Esophagus squamous epithelium (tissue), 4 donors: ENCODE measurements at regions not wholly inside any gene's neighbourhood (a gene's known extent, or its start where the extent isn't known, plus 50 kb on each side); places are given as distances from the start of the nearest gene placed in this dataset.

Source experiments
- POLR2A ChIP-seq, 4 donors: fragments of 450-650 bp; IDR thresholded peaks; one replicate each; pipeline ENCODE4 v1.6.1; 2017; ENCODE audit warnings: antibody characterized with exemption in 4 of 4, mild to moderate bottlenecking in 4 of 4, moderate library complexity in 3 of 4
- TF ChIP-seq, protein P1 (sequence below), 6 experiments: fragments of 450-650 bp in 4 of 6; fragments of 200-600 bp in 2 of 6; sonication (generic) in 2 of 6; IDR thresholded peaks; one replicate each; pipeline ENCODE4 v1.5.1; 2016 to 2019; ENCODE audit warnings: antibody characterized with exemption in 6 of 6, mild to moderate bottlenecking in 4 of 6, moderate library complexity in 4 of 6

GRCh38 chr19:27792576-27793127, 1420.3 kb downstream of the UQCRFS1 start:
- TF ChIP-seq, protein P1, sequence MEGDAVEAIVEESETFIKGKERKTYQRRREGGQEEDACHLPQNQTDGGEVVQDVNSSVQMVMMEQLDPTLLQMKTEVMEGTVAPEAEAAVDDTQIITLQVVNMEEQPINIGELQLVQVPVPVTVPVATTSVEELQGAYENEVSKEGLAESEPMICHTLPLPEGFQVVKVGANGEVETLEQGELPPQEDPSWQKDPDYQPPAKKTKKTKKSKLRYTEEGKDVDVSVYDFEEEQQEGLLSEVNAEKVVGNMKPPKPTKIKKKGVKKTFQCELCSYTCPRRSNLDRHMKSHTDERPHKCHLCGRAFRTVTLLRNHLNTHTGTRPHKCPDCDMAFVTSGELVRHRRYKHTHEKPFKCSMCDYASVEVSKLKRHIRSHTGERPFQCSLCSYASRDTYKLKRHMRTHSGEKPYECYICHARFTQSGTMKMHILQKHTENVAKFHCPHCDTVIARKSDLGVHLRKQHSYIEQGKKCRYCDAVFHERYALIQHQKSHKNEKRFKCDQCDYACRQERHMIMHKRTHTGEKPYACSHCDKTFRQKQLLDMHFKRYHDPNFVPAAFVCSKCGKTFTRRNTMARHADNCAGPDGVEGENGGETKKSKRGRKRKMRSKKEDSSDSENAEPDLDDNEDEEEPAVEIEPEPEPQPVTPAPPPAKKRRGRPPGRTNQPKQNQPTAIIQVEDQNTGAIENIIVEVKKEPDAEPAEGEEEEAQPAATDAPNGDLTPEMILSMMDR (IDR thresholded peaks at IDR 0.05): no peak
- no peak for TF ChIP-seq POLR2A (IDR thresholded peaks at IDR 0.05)
